ENCODE measurements at regions not wholly inside any gene's neighbourhood (a gene's known extent, or its start where the extent isn't known, plus 50 kb on each side); places are given as distances from the start of the nearest gene placed in this dataset.

DNA sequence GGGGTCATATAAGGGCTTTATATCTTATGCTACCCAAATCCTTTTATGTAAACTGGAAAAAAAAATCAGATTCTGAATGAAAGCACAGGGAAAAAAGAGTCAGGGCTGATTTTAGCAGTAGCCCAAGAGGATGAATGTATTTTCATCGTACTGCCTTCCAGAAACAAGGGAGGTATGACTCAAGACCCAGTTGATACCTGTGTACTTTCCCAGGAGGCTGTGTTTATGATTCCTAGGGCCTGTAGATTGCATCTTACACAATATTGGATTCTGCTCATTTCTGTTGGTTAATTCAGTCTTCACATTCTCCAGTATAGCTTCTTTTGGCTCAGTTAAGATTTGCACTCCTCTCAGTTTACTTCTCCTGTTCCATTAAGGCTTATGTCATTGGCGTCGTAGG is 127.9 kb upstream of the LIMCH1 start:
- TF ChIP-seq CTCF (conservative IDR thresholded peaks at IDR 0.05; ENCODE audit: low read length), result no peak
- DNase-seq (ENCODE audit: low read depth), result no peak

DNA sequence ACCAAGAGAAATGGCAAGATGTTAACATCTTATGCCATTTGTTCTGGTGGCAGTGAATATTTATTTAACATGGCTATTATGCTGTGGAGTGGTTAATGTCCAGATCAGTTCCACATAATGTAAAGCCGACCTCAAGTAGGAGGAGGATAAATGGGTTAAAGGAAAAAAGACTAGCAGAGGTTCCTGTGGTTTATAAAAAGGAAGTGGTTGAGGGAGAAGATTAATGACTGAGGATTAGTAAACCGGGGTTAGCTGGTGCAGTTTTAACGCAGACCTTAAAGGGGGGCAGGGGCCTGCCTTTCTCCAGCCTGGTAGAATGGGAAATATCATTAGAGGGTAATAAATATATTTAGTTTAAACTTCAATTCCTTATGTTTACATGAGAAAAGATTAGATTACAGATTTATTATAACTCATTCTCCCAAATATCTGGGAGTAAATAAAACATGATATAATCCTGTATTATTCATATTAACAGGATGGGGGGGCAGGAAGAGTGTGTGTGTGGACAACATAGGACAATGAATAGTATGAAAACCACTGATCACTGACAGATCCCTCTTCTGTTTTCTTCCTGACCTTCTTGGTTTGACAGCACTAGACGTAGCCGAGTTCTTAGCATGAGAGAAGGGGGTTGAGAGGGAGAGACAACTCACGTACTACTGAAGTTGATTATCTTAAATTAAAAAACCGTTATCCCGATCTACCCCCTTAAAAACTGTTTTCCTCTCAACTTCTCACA is 124.1 kb upstream of the LIMCH1 start:
- DNase-seq (ENCODE audit: low read depth), result no peak
- H3K4me3 ChIP-seq (ENCODE audit: low read length), result no peak overlapping the region
- TF ChIP-seq CTCF (conservative IDR thresholded peaks at IDR 0.05; ENCODE audit: low read length), result no peak

More for the DNA sequence above, 127.9 kb upstream of the LIMCH1 start:
- no peak overlapping the region for H3K4me3 ChIP-seq (ENCODE audit: low read length)

GRCh38 chr4:41414412-41414779 is 123.6 kb upstream of the LIMCH1 start:
- DNase-seq (ENCODE audit: low read depth), result no peak
- no peak overlapping the region for H3K4me3 ChIP-seq (ENCODE audit: low read length)
- TF ChIP-seq CTCF (conservative IDR thresholded peaks at IDR 0.05; ENCODE audit: low read length), result no peak

GRCh38 chr4:41418444-41418843 is 119.5 kb upstream of the LIMCH1 start:
- no peak overlapping the region for H3K4me3 ChIP-seq (ENCODE audit: low read length)
- DNase-seq (ENCODE audit: low read depth), result peak; percentile 85
- no peak for TF ChIP-seq CTCF (conservative IDR thresholded peaks at IDR 0.05; ENCODE audit: low read length)

GRCh38 chr4:41420541-41420940 is 117.4 kb upstream of the LIMCH1 start:
- no peak overlapping the region for H3K4me3 ChIP-seq (ENCODE audit: low read length)
- no peak for TF ChIP-seq CTCF (conservative IDR thresholded peaks at IDR 0.05; ENCODE audit: low read length)
- no peak for DNase-seq (ENCODE audit: low read depth)

DNA sequence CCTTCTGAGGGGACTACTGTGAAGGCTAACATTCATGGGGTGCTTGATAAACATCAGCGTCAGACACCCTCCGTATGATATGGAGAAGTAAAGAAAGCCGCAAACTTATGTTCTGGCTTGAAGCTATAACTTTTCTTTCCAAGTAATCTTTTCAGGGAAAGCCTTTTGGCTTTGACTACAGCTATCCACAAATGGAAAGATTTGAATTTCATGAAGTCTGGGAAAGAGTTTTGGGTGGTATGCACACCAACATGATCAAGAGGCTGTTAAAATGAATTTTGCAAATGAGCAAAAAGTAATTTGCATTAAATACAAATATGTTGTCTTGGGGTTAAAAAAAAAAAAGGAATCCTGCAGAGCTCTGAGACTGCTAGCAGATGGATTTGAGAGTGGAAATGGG is 114.8 kb upstream of the LIMCH1 start:
- no peak overlapping the region for H3K4me3 ChIP-seq (ENCODE audit: low read length)
- TF ChIP-seq CTCF (conservative IDR thresholded peaks at IDR 0.05; ENCODE audit: low read length), result no peak

DNA sequence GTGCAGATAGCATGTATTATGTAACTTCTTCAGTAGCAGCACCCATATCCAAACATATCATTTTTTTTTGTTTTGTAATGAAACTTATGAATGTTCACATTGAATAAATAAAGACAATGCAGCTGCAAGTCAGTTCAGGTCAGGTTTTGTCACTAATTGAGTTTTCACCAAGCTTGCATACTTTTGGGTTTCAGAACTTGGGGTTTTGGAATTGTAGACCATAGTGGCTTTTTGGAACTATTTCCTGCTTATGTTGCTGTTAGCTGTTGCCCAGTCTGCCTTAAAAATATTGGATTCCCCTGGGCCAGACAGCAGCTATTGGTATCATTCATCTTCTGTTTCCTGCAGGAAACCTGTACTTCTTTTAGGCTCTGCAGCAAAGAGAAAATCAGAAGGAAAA is 113.4 kb upstream of the LIMCH1 start:
- peak; percentile 58 for DNase-seq (ENCODE audit: low read depth)
- H3K4me3 ChIP-seq (ENCODE audit: low read length), result no peak overlapping the region
- no peak for TF ChIP-seq CTCF (conservative IDR thresholded peaks at IDR 0.05; ENCODE audit: low read length)

More for the DNA sequence above, 114.8 kb upstream of the LIMCH1 start:
- DNase-seq (ENCODE audit: low read depth), result no peak
